ENCODE measurements at regions not wholly inside any gene's neighbourhood (a gene's known extent, or its start where the extent isn't known, plus 50 kb on each side); places are given as distances from the start of the nearest gene placed in this dataset.
"Not testable (repeated sequence)": the region's sequence is repeated elsewhere in the genome, so short reads cannot be mapped to it uniquely, and the experiment has no call there.

DNA sequence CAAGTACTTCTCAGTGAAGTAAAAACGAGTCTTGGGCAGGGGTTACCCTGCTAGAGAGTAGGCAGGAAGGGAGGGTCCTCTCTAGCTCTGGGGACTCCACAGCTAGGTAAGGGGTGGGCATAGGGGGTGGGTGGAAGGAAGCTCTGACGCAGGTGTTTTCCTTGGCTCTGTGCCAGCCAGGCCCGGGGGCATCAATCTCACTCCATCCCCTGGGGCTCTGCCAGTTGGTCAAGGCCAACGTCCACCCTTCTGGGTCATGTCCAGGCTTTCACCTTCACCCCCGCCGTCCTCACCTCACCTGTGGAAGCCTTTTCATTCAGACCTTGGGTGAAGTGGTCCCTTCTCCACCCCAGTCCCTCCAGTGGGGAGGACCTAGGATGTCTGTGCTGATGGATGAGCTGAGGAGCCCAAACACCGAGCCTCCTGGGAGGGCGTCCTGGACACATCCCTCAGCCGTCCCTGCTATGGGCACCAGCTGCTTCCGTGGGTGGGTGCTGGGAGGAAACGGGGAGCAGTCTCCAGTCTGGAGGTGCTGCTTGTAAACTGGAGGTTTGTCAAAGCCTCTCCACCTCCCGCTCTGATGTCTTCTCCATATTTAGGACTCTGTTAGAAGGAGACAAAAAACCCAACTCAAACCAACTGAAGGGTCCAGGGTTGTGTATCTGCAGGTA lies 71.5 kb upstream of the SFSWAP start:
- no peak for DNase-seq

DNA sequence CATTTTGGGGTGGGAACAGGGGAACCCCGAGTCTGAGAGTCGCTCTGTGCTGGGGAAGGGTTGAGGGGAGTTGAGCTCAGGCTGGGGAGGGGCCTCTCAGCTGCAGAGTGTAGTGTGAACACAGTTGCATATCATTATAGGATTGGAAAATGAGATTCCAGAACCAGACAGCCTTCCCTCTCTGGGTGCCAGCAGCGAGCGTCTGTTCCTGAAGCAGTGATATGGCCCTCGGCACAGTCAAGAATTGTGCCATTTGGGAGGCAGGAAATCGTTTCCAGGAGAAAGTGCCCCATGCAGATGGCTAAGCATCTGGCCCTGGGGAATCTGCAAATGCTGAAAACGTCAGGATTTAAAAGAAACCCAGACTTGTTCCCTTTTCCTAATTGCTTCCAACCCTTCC lies 70.4 kb upstream of the SFSWAP start:
- no peak for DNase-seq

DNA sequence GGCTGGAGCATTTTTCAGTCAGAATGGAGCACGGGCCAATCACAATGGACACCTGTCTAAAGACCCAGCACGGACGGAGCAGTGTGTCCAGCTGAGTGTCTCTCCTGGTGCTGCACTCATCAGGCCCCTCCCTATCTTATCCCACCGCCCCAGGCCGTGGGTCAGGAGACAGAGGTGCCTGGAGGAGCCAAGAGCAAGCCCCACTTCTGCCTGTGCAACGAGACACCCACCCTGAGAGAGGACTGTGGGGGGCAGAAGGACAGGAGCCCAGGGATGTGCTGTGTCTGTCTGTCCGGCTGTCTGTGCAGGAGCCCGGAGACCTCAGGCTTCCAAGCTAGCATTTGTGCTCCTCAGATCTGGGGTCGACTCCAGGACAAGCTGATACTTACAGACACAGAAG lies 69.6 kb upstream of the SFSWAP start:
- no peak for DNase-seq

DNA sequence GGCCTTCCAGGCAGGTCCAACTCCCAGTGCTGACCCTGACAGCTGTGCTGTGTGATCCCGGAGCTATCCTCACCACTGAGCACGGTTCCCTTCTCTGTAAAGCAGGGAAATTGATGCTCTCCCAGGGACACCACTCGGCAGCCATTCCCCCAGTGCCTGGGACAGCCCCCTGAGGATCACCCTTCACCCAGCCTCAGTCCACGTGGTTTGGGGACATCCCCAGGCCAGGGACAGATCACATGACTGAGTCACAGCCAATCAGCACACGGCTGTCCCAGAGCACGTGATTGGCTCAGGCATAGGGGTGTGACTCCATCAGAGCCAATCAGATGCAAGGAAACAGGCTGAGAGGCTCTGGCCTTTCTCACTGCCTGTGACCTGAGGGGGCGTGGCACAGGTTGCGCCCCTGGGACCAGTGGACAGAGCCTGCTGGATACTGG lies 68.8 kb upstream of the SFSWAP start:
- DNase-seq = no peak

DNA sequence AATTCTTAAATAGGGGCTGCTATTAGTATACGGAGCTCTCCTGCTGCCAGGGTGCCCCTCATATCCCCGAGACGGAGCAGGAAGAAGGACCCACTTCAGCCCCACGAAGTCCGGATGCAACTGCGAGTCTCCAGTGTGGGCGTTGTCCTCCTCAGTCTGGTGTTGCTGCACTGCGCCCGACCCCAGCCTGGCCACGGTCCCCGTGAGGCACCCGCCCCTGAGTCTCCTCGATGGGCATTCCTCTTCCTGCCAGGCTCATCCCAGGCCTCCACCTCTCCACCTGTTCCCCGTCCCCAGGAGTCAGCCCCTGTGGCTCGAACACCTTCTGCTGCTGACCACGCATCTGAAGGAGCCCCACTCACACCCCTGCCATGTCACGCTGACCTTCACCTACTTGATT lies 68.1 kb upstream of the SFSWAP start:
- no peak for DNase-seq

DNA sequence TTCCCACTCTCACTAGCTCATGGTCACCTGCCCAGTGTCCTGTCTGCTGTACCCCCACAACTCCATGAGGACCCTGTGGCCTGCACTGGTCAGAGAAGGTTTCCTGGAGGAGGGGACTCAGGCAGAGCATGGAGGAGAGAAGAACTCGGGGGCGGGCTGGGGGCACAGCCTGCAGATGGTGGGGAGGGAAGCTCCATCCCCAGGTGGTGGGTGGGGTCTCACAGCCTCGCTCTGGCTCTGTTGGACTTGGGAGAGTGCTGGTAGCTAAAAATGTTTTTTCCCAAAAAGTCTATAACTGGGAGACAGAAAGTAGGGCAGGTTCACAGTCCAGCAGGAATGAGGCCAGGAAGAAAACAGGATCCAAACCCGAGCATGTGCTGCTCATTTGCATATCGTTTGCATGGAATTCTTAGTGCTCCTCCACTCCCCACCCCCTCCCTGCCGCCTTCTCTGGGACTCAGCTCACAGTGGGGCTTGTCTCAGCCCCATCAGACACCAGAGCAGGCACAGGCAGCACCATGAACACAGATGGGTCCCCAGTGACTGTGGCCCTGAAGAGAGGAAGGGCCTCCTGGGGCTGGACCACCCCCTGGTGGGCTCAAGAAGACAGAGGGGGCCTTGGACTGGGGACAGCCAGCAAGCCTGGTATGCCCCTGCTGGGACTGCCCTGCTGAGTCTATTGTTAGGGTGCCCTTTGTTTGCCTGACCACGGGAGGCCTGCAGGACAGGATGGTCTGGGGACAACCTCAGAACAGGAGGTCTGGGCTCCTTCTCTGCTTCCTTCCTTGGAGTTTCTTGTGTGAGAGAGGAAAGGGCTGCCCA lies 67.0 kb upstream of the SFSWAP start:
- DNase-seq = no peak

DNA sequence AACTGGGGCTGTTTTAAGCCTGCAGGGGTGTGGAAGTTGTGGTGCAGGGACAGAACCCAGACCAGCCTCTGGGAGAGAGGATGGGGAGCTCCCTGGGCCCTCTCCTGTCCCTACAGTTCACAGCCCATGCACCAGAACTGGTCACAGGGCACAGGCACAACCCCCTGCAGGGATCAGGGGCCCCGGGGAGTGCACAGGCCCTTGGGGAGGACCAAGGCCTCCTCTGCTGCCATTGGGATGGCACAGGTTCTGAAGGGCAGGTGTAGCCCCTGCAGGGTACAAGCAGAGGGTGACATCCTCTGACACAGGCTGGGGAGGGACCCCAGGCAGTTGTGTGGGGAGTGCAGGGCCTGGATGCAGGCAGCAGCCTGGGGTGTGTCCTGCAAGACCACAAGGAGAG lies 66.4 kb upstream of the SFSWAP start:
- no peak for DNase-seq

DNA sequence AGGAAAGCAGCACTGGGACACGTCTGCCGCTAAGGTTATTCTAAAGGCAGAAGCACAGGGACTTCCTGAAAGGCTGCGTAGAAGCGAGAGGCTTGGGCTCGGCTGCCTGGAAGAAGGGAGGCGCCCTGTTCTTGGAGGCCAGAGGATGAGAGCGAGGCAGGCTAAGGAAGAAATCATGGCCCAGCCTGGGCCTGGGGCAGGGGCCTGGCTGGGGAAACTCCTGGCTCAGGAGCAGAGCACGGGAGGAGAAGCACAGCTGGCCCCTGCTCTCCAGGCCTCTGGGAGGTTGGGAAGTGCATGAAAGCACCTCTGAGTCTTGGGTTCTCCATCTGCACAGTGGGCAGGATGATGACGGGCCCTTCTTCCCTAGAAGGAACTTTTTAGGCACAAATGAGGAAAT lies 66.0 kb upstream of the SFSWAP start:
- DNase-seq = not testable (repeated sequence)

DNA sequence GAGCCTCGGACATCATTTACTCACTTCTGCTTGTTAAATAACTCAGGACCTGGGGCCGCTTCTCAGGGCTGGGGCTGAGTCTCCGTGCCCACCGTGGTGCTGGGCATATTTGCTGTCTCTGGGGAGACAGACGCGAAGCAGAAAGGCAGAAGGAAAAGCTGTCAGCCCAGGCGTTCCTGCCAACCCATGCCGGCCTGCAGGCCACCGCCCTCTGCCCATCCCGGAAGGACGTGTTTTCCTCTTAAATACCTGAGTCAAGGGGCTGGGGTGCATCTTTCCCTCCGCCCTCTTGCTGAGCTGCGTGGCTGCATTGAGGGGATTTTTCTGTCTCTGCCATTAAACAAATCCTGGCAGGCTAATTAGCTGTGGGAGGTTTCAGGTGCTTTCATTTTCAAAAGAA lies 65.3 kb upstream of the SFSWAP start:
- DNase-seq = not testable (repeated sequence)

DNA sequence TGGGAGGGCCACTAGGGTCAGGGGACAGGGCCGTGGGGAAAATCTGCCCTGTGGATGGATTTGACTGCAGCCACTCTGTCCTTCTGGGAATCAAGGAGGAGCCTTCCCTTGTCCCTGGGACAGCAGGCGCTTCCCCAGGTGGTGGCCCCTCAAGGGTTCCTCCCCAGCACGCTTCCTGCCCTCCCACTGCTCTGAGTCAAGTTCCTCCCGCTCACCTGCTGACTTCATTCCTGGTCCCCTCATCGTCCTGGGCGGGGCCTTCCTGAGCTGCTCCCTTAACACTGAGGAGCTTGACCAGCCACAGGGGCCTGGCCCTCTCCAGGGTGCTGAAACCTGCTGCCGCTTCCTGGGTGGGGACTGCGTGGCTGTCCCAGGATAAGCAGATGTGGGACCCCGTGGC lies 64.4 kb upstream of the SFSWAP start:
- not testable (repeated sequence) for DNase-seq

DNA sequence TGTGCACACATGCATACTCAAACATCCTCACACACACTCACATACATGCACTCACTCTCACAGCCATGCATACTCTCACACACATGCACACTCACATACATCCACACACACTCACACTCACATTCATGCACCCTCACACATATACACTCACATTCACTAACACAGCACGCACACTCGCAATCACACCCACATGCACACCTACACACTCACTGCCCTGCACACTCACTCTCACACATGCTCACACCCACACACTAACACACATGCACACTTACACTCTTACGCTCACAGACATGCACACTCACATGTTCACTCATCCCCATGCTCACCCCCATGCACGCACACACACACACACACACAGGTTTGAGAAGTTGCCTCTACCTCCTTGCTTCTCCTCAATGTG lies 63.2 kb upstream of the SFSWAP start:
- no peak for DNase-seq

DNA sequence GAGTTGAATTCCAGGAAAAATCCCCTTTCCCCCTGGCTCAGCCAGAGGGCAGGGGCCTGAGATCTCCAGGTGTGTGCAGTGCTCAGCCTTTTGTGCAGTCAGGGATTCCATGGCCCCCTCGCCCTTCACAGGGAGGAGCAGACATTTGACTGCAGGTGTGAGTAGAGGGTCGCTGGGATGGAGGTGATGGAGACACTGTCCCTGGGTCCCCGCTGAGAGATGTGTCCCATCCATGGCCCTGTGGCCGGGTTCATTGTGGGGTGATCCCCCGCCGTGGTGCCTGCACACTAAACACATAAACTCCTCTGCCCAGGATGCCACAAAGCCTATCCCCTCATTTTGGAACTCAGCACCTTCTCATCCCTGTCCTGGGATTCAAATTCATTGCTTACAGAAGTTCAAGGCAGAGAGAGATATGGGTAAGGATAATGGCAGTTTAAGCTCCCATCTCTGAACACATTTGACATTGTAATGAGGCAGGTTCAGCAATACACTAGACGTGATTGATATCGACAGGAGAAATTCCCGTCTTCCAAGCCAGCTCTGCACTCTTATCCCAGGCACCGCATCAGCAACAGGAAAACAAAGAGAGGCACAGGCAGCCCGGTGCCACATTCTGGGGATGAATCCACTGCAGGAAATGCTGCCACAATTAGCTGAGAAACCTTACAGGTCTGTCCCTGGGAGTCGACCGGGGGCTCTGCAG lies 55.3 kb upstream of the SFSWAP start:
- not testable (repeated sequence) for DNase-seq

DNA sequence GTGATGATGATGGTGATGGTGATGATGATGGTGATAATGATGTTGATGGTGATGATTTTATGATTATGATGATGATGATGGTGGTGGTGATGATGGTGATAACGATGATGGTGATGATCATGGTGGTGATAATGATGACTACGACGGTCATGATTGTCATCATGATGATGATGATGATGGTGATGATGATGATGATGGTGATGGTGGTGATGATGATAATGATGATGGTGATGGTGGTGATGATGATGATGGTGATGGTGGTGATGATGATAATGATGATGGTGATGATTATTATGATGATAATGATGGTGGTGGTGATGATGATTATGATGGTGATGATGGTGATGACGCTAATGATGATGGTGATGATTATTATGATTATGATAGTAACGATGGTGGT lies 54.1 kb upstream of the SFSWAP start:
- DNase-seq = not testable (repeated sequence)

DNA sequence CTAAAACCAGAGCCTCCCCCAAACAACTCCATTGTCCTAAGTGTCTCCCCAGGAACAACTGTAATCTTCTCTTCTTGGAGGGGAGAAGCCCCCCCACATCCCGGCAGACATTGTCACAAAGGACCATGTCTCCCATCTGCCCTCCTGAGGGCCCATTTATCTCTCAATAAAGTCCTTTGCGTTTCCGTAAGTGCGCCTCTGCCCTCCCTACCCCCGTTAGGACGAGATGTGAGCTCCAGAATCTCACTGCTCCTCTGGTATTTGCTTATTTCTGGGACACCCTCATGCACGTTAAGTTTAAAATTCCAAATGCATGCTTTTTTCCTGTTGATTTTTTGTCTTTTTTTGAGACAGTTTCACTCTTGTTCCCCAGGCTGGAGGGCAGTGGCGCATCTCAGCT lies 52.3 kb upstream of the SFSWAP start:
- DNase-seq = not testable (repeated sequence)

DNA sequence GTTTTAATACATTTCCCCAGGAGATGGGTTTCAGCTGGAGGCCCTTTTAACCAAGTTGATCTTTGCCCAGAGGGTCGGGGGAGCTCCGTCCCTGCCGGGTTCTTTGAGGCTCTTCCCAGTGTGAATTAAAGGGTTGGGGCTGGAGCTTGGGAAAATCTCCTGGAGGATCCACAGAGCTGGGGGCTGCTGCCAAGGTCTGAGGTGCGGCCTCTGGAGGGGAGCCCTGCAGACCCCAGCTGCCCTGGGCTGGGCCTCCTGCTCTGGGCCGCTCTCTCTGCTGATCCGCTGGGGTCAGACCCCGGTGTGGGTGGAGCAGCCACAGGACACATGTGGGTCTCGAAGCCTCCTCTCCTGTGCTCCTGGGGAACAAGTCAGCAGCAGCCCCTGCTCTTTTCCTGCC lies 51.4 kb upstream of the SFSWAP start:
- DNase-seq = not testable (repeated sequence)

DNA sequence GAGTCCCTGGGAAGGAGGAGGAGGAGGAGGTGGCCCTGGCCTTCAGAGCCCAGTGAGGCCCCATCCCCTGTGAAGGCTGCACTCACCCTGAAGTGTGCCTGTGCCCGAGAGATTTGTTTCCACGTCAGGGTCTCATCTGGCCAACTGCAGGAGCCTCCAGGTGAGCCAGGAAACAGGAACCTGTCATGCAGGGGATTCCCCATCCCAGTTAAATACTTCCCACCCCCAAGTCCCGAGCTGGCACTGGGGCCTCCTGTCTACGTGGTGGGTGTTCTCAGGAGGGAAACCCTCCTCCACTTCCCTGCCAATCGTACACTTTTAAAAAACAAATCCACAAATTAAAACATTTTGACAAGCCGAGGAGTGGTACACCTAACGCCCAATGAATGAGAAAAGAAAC lies 50.9 kb upstream of the SFSWAP start:
- DNase-seq = not testable (repeated sequence)

DNA sequence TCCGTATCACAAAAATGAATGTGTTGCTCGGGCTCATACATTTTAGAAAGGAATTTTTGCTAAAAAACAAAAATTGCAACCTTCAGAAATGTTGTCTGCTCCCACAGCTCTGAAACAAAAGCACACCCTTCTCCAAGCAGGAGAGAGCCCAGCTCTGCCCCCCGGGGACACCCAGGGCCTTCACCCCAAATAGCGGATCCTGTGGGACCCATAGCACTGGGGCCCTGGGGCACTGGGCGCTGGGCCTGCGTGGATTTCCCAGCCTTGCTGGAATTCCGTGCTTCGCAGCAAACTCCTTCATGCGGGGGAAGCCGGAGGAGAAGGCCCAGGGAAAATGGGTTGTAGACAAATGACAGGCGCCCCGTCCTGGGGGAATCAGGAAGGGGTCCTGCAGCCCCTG lies 50.5 kb upstream of the SFSWAP start:
- DNase-seq = not testable (repeated sequence)

Measured in 8988T (cell line).